GM12875 (cell line): ENCODE measurements at regions not wholly inside any gene's neighbourhood (a gene's known extent, or its start where the extent isn't known, plus 50 kb on each side); places are given as distances from the start of the nearest gene placed in this dataset.

Source experiments
- H3K4me3 ChIP-seq: one replicate; pipeline ENCODE4 v1.5.1; 2011; ENCODE audit warnings: low read depth, low read length, control low read depth
- TF ChIP-seq, protein P1 (sequence below): IDR thresholded peaks from 2 replicates; pipeline ENCODE4 v1.5.1; 2011; ENCODE audit warnings: low read depth, mild to moderate bottlenecking, control low read depth, inconsistent platforms, low read length, moderate library complexity, borderline replicate concordance; ENCODE audit not compliant: insufficient read depth

- TF ChIP-seq, protein P1, sequence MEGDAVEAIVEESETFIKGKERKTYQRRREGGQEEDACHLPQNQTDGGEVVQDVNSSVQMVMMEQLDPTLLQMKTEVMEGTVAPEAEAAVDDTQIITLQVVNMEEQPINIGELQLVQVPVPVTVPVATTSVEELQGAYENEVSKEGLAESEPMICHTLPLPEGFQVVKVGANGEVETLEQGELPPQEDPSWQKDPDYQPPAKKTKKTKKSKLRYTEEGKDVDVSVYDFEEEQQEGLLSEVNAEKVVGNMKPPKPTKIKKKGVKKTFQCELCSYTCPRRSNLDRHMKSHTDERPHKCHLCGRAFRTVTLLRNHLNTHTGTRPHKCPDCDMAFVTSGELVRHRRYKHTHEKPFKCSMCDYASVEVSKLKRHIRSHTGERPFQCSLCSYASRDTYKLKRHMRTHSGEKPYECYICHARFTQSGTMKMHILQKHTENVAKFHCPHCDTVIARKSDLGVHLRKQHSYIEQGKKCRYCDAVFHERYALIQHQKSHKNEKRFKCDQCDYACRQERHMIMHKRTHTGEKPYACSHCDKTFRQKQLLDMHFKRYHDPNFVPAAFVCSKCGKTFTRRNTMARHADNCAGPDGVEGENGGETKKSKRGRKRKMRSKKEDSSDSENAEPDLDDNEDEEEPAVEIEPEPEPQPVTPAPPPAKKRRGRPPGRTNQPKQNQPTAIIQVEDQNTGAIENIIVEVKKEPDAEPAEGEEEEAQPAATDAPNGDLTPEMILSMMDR, result no peak
Measured at GRCh38 chr13:104321756-104322155, 1255.5 kb upstream of the SLC10A2 start.

DNA sequence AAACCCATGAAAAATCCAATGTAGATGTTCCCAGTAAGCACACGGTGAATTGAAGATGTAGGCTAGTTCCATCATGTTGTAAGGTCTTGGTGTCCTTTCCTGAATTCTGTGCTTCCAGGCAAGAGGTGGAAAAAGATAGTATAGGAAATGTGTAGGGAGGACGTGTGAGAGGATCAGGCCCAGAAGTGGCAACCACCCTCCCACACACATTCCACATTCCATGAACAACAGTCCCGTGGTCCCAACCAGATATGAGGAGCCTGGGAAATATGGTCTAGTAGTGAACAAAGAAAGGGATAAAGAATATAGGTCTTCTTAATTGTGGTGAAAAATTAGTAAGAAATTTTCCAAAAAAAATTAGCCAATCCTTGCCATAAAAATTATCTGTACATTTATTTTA lies 1254.2 kb upstream of the SLC10A2 start:
- TF ChIP-seq, protein P1, result no peak
- H3K4me3 ChIP-seq, result no peak overlapping the region

More at GRCh38 chr13:104321756-104322155, 1255.5 kb upstream of the SLC10A2 start:
- no peak overlapping the region for H3K4me3 ChIP-seq

DNA sequence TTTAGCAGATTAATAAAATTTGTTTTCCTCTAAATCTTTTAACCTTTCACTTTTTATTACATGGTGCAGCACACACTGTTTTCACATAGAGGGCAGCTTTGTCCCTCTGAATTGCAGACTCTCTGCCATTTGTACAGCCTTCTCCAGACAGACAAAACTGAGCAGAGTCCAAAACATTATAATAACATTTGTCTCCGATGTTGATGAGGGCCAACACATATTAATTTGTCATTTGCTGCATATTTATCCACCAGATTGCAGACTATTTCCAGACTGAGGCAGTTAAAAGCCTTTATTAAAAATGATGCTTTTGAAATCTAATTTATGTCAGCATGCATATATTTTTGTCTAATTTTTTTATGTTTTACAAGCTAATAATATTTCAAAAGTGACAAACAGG lies 1251.9 kb upstream of the SLC10A2 start:
- TF ChIP-seq, protein P1, result no peak
- H3K4me3 ChIP-seq, result no peak overlapping the region

DNA sequence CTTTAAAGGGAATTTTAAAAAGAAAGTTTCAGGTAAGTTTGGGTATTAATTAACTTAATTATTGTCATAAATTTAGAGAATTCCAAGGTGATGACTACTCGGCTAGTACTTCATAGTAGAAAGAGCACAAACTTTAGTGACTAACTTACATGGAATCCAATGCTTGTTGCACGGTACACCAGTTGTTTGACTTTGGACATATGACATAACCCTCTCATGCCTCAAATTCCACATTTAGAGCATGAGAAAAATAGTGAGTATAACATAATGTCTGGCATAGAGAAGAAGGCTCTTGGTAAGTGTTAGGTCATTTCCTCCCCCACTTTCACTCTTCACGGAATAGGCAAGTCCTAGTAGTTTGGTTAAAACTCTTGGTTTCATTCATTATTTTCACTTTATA lies 1249.4 kb upstream of the SLC10A2 start:
- no peak overlapping the region for H3K4me3 ChIP-seq
- TF ChIP-seq, protein P1, result no peak

GRCh38 chr13:104314926-104315535 lies 1248.8 kb upstream of the SLC10A2 start:
- TF ChIP-seq, protein P1, result no peak
- H3K4me3 ChIP-seq, result no peak overlapping the region

GRCh38 chr13:104314321-104314720 lies 1248.1 kb upstream of the SLC10A2 start:
- TF ChIP-seq, protein P1, result no peak

DNA sequence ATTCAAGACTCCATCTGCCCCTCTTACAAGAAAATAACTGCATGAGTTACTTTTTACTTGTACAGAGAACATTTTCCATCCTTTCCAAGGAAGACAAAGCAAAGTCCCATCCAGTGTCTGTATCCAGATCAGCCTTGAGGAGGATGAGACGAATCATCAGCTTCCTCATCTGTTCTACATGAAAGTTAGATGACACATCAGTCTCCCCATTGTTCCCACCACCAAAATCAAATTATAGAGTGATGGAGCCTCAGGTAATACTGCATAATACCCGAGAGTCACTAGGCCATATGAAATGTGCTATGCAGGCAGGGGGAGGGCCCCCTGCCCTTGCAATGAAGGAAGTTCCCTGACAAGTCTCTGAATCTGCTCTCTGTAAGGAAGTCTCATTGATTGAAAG lies 1244.6 kb upstream of the SLC10A2 start:
- TF ChIP-seq, protein P1, result no peak
- H3K4me3 ChIP-seq, result no peak overlapping the region

More at GRCh38 chr13:104314321-104314720, 1248.1 kb upstream of the SLC10A2 start:
- no peak overlapping the region for H3K4me3 ChIP-seq
